DND-41 (cell line): ENCODE measurements at regions not wholly inside any gene's neighbourhood (a gene's known extent, or its start where the extent isn't known, plus 50 kb on each side); places are given as distances from the start of the nearest gene placed in this dataset.

ENCODE experiments used
- ATAC-seq: fragments of 200-7000 bp; cut with Tn5 transposase; 3 replicates; pipeline ENCODE4 v1.9.1; 2021; ENCODE audit warnings: low read depth; ENCODE audit not compliant: insufficient read depth
- DNase-seq: peaks from one replicate; pipeline ENCODE4 v3.0.0-alpha.2; 2020
- H2AFZ ChIP-seq: 2 replicates; pipeline ENCODE4 v1.6.0; 2012; ENCODE audit warnings: low read depth, low read length
- H3K27ac ChIP-seq: 2 replicates; pipeline ENCODE4 v1.5.1; 2012; ENCODE audit warnings: low read length, inconsistent platforms
- H3K27me3 ChIP-seq: fragments of 200-600 bp; sonication (generic); 2 replicates; pipeline ENCODE4 v1.6.0; 2012; ENCODE audit warnings: low read length, mild to moderate bottlenecking, inconsistent platforms; ENCODE audit not compliant: insufficient read depth, poor library complexity
- H3K36me3 ChIP-seq: 2 replicates; pipeline ENCODE4 v1.5.1; 2012; ENCODE audit warnings: low read length, inconsistent platforms; ENCODE audit not compliant: insufficient read depth
- H3K4me1 ChIP-seq: 2 replicates; pipeline ENCODE4 v1.5.1; 2012; ENCODE audit warnings: mild to moderate bottlenecking, low read length; ENCODE audit not compliant: insufficient read depth
- H3K4me2 ChIP-seq: 2 replicates; pipeline ENCODE4 v1.6.0; 2012; ENCODE audit warnings: mild to moderate bottlenecking, moderate library complexity, low read length, inconsistent platforms; ENCODE audit not compliant: insufficient read depth
- H3K4me3 ChIP-seq, 2 experiments: fragments of 200-600 bp in 1 of 2; shearing (Covaris generic) in 1 of 2; 2 replicates each; pipeline ENCODE4 v1.5.1; 2012 to 2016; ENCODE audit warnings: inconsistent platforms in 2 of 2, low read length in 2 of 2, mild to moderate bottlenecking in 2 of 2, low read depth in 1 of 2, moderate library complexity in 1 of 2
- H3K79me2 ChIP-seq: 2 replicates; pipeline ENCODE4 v1.6.0; 2012; ENCODE audit warnings: low read length, inconsistent platforms; ENCODE audit not compliant: insufficient read depth
- H3K9ac ChIP-seq: 2 replicates; pipeline ENCODE4 v1.6.0; 2012; ENCODE audit warnings: low read depth, mild to moderate bottlenecking, inconsistent platforms, low read length, moderate library complexity
- H3K9me3 ChIP-seq: 2 replicates; pipeline ENCODE4 v1.5.1; 2012; ENCODE audit warnings: low read length, moderate library complexity, mild to moderate bottlenecking, inconsistent platforms; ENCODE audit not compliant: insufficient read depth, severe bottlenecking
- H4K20me1 ChIP-seq: 2 replicates; pipeline ENCODE4 v1.6.0; 2012; ENCODE audit warnings: low read length; ENCODE audit not compliant: insufficient read depth
- EZH2 ChIP-seq: IDR thresholded peaks from 3 replicates; pipeline ENCODE4 v1.6.1; 2012; ENCODE audit warnings: borderline replicate concordance, low read depth, mild to moderate bottlenecking, moderate library complexity, low read length, inconsistent platforms; ENCODE audit not compliant: severe bottlenecking
- TF ChIP-seq, protein P1 (sequence below): IDR thresholded peaks from 2 replicates; pipeline ENCODE4 v1.5.1; 2012; ENCODE audit warnings: borderline replicate concordance, low read length, moderate library complexity, mild to moderate bottlenecking; ENCODE audit not compliant: poor library complexity, severe bottlenecking; ENCODE audit errors: extremely low read depth

DNA sequence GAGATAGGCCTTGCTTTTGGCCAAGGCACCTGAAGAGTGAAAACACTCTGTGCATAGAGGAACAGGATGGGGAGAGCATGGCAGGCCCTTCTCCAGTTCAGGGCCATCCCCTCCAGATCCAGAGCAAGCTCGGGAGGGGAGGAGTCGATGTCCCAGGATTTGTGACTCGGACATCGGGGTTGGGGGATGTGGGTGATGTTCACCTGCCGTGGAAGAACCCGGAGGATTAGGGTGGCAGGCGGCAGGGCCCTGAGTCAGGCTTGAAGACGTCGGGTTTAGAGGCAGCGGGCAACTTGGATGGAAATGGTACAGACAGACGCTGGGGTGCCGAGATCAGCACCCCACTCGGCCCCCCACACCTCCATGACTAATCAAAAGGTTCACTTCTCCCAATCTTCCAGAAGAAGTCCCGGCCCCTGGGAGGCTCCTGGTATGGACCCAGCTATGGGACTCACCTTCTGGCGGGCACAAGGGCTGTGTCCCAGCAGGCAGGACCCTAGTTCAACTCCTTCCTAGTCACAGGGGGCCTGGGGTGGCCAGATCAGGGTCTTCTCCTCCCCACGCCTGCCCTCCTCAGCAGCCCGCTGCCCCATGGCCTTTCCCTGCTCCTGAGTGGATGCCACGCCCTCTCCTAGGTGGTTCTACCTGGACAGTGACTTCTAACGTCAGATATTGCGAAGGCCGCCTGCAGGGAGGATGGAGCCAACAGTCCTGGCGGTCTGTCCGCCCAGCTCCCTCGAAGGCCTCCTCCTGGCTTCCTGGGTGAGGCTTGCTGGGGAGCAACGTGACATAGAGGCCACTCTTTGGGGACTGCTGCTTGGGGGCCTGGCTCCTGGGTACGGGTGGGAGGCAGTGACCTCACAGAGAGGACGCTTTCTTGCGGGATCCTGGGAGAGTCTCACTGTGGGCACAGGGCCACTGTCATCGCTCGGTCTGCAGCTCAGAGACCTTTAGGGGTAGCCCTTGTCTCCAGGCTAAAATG lies 792.5 kb downstream of the BRD1 start:
- no peak for TF ChIP-seq EZH2
- TF ChIP-seq, protein P1, sequence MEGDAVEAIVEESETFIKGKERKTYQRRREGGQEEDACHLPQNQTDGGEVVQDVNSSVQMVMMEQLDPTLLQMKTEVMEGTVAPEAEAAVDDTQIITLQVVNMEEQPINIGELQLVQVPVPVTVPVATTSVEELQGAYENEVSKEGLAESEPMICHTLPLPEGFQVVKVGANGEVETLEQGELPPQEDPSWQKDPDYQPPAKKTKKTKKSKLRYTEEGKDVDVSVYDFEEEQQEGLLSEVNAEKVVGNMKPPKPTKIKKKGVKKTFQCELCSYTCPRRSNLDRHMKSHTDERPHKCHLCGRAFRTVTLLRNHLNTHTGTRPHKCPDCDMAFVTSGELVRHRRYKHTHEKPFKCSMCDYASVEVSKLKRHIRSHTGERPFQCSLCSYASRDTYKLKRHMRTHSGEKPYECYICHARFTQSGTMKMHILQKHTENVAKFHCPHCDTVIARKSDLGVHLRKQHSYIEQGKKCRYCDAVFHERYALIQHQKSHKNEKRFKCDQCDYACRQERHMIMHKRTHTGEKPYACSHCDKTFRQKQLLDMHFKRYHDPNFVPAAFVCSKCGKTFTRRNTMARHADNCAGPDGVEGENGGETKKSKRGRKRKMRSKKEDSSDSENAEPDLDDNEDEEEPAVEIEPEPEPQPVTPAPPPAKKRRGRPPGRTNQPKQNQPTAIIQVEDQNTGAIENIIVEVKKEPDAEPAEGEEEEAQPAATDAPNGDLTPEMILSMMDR = no peak
- no peak for DNase-seq

DNA sequence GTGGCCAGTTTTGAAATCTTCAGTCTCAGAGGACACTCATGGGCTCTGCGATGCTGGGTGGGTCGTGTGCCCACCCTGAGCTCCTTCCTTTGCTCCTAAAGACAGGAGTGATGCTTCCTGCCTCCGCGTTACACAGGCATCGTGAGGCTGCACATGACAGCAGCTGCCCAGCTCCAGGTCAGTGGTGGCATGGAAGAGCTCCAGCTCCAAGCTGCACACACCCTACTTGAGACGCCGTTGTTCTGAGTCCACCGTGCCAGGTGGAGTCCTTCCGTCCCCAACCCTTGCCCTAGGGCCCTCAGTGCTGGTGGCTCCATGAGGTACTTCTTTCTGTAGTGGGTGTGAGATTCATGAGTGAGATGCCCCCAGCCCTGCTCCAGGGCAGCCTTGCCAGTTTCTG lies 794.1 kb downstream of the BRD1 start:
- no peak for ATAC-seq
- Histone ChIP-seq H3K79me2 (no peaks in the 10 kb centered on the region), H3K4me3 (no peak overlapping the region), H3K27me3 (no peaks in the 10 kb centered on the region), H3K27ac (no peak overlapping the region), H2AFZ (no peak overlapping the region), H3K4me1 (no peaks in the 10 kb centered on the region), H3K9ac (no peak overlapping the region), H3K9me3 (no peaks in the 10 kb centered on the region), H4K20me1 (peaks cover 3% of the 10 kb centered on the region; the same call in 1 of the 2 replicates), H3K36me3 (no peaks in the 10 kb centered on the region), H3K4me2 (no peak overlapping the region)
- DNase-seq = no peak
- TF ChIP-seq EZH2 = no peak
- TF ChIP-seq, protein P1 = no peak

More for the DNA sequence above, 792.5 kb downstream of the BRD1 start:
- no peak overlapping the region for H3K4me2 ChIP-seq
- H3K36me3 ChIP-seq = no peaks in the 10 kb centered on the region
- no peak for ATAC-seq
- no peaks in the 10 kb centered on the region for H3K4me1 ChIP-seq
- no peaks in the 10 kb centered on the region for H3K27me3 ChIP-seq
- no peak overlapping the region for H3K9ac ChIP-seq
- peaks cover 3% of the 10 kb centered on the region; the same call in 1 of the 2 replicates for H4K20me1 ChIP-seq
- no peaks in the 10 kb centered on the region for H3K9me3 ChIP-seq
- H3K27ac ChIP-seq = no peak overlapping the region
- no peak overlapping the region for H2AFZ ChIP-seq
- no peak overlapping the region for H3K4me3 ChIP-seq
- no peaks in the 10 kb centered on the region for H3K79me2 ChIP-seq

DNA sequence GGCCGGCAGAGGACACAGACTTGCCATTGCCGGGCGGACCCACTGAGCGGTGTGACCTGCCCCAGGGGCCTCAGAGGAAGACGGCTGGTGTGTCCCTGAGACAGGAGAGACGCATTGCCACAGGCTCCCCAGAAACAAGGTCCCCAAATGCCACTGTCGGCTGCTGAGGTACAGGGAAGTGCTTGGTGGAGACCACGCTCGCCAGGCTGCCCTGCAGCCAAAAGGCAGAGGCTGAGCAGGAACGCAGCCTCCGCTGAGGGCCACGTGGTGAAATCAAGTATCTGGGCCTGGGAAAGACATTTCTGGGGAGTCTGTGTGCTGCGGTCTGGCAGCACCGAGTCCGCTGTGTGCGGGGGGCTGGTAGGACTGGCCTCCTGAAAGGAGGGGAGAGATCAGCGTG lies 794.9 kb downstream of the BRD1 start:
- no peaks in the 10 kb centered on the region for H3K79me2 ChIP-seq
- no peak overlapping the region for H3K27ac ChIP-seq
- no peaks in the 10 kb centered on the region for H3K9me3 ChIP-seq
- no peaks in the 10 kb centered on the region for H3K36me3 ChIP-seq
- H3K4me1 ChIP-seq = no peaks in the 10 kb centered on the region
- DNase-seq (no peak), ATAC-seq (no peak)
- H3K4me2 ChIP-seq = no peak overlapping the region
- no peak overlapping the region for H3K9ac ChIP-seq
- H3K27me3 ChIP-seq = no peaks in the 10 kb centered on the region
- peaks cover 3% of the 10 kb centered on the region; the same call in 1 of the 2 replicates for H4K20me1 ChIP-seq
- no peak for TF ChIP-seq EZH2
- TF ChIP-seq, protein P1 = no peak
- no peak overlapping the region for H2AFZ ChIP-seq
- no peak overlapping the region for H3K4me3 ChIP-seq
